GM18868 (cell line): ENCODE measurements at regions not wholly inside any gene's neighbourhood (a gene's known extent, or its start where the extent isn't known, plus 50 kb on each side); places are given as distances from the start of the nearest gene placed in this dataset.

Experiments
- ATAC-seq: cut with Tn5 transposase; IDR thresholded peaks from one replicate; pipeline ENCODE4 v1.9.1; 2021; ENCODE audit warnings: mild to moderate bottlenecking, moderate library complexity; ENCODE audit not compliant: unreplicated experiment

GRCh38 chr9:79945495-79945894 lies 373.7 kb downstream of the TLE4 start:
- no peak for ATAC-seq

- no peak for ATAC-seq
These were observed 373.3 kb downstream of the TLE4 start for GRCh38 chr9:79945016-79945415.

GRCh38 chr9:79940919-79941318 lies 369.2 kb downstream of the TLE4 start:
- ATAC-seq: no peak

GRCh38 chr9:79939819-79940218 lies 368.1 kb downstream of the TLE4 start:
- ATAC-seq: no peak

GRCh38 chr9:79936336-79936735 lies 364.6 kb downstream of the TLE4 start:
- no peak for ATAC-seq

GRCh38 chr9:79929285-79929684 lies 357.5 kb downstream of the TLE4 start:
- ATAC-seq: no peak

GRCh38 chr9:79928661-79929223 lies 357.0 kb downstream of the TLE4 start:
- no peak for ATAC-seq

GRCh38 chr9:79925326-79925725 lies 353.6 kb downstream of the TLE4 start:
- ATAC-seq: no peak

- no peak for ATAC-seq
These were observed 353.1 kb downstream of the TLE4 start for GRCh38 chr9:79924836-79925235.

GRCh38 chr9:79917421-79917820 lies 345.7 kb downstream of the TLE4 start:
- ATAC-seq: no peak

GRCh38 chr9:79913867-79914266 lies 342.1 kb downstream of the TLE4 start:
- ATAC-seq: no peak

- ATAC-seq: no peak
These were observed 340.7 kb downstream of the TLE4 start for GRCh38 chr9:79912318-79913070.

- ATAC-seq: no peak
These were observed 340.0 kb downstream of the TLE4 start for GRCh38 chr9:79911724-79912123.

GRCh38 chr9:79902825-79903600 lies 331.2 kb downstream of the TLE4 start:
- no peak for ATAC-seq

- no peak for ATAC-seq
These were observed 329.0 kb downstream of the TLE4 start for GRCh38 chr9:79900754-79901153.

- no peak for ATAC-seq
These were observed 324.7 kb downstream of the TLE4 start for GRCh38 chr9:79896390-79896980.

GRCh38 chr9:79895232-79895631 lies 323.5 kb downstream of the TLE4 start:
- no peak for ATAC-seq

- ATAC-seq: no peak
These were observed 317.6 kb downstream of the TLE4 start for GRCh38 chr9:79889369-79889768.

- ATAC-seq: no peak
These were observed 313.5 kb downstream of the TLE4 start for GRCh38 chr9:79885093-79885857.

GRCh38 chr9:79884546-79884945 lies 312.8 kb downstream of the TLE4 start:
- ATAC-seq: no peak
